ENCODE measurements at regions not wholly inside any gene's neighbourhood (a gene's known extent, or its start where the extent isn't known, plus 50 kb on each side); places are given as distances from the start of the nearest gene placed in this dataset.

GRCh38 chrX:42484233-42484632 is 293.7 kb downstream of the PPP1R2C start:
- TF ChIP-seq EZH2 (IDR thresholded peaks at IDR 0.05; ENCODE audit: borderline replicate concordance, low read depth, low read length, severe bottlenecking) (no peak), CTCF (IDR thresholded peaks at IDR 0.05; ENCODE audit: borderline replicate concordance, extremely low read depth, low read length, poor library complexity, severe bottlenecking) (no peak)
